ENCODE measurements at regions not wholly inside any gene's neighbourhood (a gene's known extent, or its start where the extent isn't known, plus 50 kb on each side); places are given as distances from the start of the nearest gene placed in this dataset.
"Not testable (repeated sequence)": the region's sequence is repeated elsewhere in the genome, so short reads cannot be mapped to it uniquely, and the experiment has no call there.

DNA sequence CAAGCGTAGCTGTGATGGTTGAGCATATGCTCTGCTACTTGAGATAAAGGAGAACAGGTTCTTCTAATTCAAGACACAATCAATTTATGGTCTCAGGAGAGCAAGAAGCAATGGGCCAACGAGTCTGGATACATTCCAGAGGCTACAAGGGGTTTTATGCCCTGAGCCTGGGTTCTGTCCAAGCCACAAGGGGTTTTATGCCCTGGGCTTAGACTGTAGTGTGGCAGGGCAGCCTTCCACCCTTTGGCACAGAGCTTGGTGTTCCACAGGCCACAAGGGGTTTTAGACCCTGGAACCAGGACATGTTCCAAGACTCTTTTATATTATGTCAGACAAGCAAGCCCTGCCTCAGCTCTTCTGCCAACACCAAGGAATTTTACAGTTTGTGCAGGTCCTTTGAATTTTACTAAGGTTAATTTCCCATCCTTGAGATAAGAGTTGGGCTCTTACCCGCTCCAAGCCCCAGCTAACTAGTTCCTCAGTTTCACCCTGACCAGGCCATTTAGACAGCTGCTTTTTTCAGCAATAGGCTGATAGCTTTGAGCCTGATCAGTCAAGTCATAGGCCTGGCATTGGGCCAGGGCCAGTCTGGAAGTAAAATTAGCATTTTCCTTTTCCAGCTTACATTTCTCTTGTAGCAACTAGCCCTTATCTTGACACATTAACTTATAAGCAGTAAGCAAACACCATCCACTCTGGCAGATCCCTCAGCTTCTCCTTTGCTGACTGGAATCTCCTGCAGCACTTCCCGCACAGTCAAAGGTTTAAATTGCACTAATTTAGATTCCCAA is 95.0 kb downstream of the ZNF737 start:
- TF ChIP-seq CTCF (IDR thresholded peaks at IDR 0.05; ENCODE audit: borderline replicate concordance, control extremely low read depth, extremely low read depth, insufficient read depth, missing control alignments) = no peak
- DNase-seq (ENCODE audit: low spot score) = no peak
- in situ Hi-C loops (cut with MboI; ENCODE audit: low sequenced_read_pairs, unreplicated experiment) = no loop called here

- in situ Hi-C loops (cut with MboI; ENCODE audit: low sequenced_read_pairs, unreplicated experiment) = not testable (repeated sequence)
Measured at GRCh38 chr19:20466638-20466990, 99.0 kb downstream of the ZNF737 start.

GRCh38 chr19:20465922-20466637 is 99.5 kb downstream of the ZNF737 start:
- in situ Hi-C loops (cut with MboI; ENCODE audit: low sequenced_read_pairs, unreplicated experiment); DNase-seq (ENCODE audit: low spot score): not testable (repeated sequence)

More at GRCh38 chr19:20466638-20466990, 99.0 kb downstream of the ZNF737 start:
- not testable (repeated sequence) for DNase-seq (ENCODE audit: low spot score)

GRCh38 chr19:20453425-20453935 is 112.1 kb downstream of the ZNF737 start:
- no peak for DNase-seq (ENCODE audit: low spot score)
- in situ Hi-C loops (cut with MboI; ENCODE audit: low sequenced_read_pairs, unreplicated experiment) = no loop called here
- TF ChIP-seq CTCF (IDR thresholded peaks at IDR 0.05; ENCODE audit: borderline replicate concordance, control extremely low read depth, extremely low read depth, insufficient read depth, missing control alignments) = no peak

- no peak for TF ChIP-seq CTCF (IDR thresholded peaks at IDR 0.05; ENCODE audit: borderline replicate concordance, control extremely low read depth, extremely low read depth, insufficient read depth, missing control alignments)
Measured at GRCh38 chr19:20444202-20444885, 121.2 kb downstream of the ZNF737 start.

DNA sequence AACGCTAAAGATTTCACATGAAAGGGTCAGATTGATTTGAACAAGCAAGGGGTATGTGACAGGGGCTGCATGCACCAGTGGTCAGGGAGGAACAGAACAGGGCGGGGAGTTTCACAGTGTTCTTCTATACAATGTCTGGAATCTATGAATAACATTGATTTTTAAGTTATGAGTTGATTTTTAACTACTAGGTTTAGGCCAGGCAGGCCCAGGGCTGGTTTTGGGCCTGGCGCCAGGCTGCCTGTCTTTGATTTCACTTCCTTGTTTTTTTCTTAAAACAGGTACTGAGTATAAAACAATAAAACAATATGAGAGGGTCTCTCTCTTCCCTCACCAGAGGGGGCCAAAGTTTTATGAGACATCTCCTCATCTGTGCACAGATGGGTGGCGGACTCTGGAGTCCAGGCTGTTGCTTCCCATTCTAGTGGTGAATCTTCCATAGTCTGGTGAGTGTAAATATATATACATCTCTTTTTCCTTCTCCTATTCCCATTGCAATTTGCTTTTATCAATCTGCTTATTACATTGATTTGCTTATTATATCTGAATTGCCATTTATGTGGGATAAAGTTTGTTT is 133.2 kb downstream of the ZNF737 start:
- DNase-seq (ENCODE audit: low spot score); in situ Hi-C loops (cut with MboI; ENCODE audit: low sequenced_read_pairs, unreplicated experiment): not testable (repeated sequence)

More at GRCh38 chr19:20444202-20444885, 121.2 kb downstream of the ZNF737 start:
- in situ Hi-C loops (cut with MboI; ENCODE audit: low sequenced_read_pairs, unreplicated experiment) = no loop called here
- DNase-seq (ENCODE audit: low spot score) = no peak

DNA sequence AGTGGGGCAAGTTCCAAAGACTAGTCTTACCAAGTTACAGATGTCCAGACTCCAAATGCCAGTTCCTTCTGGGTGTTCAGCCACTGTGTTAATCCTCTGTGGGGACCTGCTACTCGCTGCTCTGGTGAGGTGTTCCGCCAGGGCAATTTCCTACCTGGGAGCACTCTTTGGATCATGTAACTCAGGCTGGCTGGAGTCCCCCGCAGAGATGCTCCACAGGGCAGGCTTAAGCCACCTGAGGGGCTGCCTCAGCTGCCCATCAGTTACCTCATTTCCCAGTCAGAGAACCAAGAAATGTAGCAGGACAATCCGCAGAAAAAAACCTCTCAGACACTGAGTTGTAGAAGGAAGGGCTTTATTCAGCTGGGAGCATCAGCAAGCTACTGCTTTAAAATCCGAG is 133.8 kb downstream of the ZNF737 start:
- in situ Hi-C loops (cut with MboI; ENCODE audit: low sequenced_read_pairs, unreplicated experiment) = no loop called here
- DNase-seq (ENCODE audit: low spot score) = no peak
- no peak for TF ChIP-seq CTCF (IDR thresholded peaks at IDR 0.05; ENCODE audit: borderline replicate concordance, control extremely low read depth, extremely low read depth, insufficient read depth, missing control alignments)

Data from GM13976 (cell line).